RWPE1 (cell line): ENCODE measurements at regions not wholly inside any gene's neighbourhood (a gene's known extent, or its start where the extent isn't known, plus 50 kb on each side); places are given as distances from the start of the nearest gene placed in this dataset.

Experiments
- CTCF ChIA-PET: fragments of 350-600 bp; sonication (Branson Sonifier 250); formaldehyde crosslinking; extraction: SDS; loops from one replicate; lab custom pipeline; 2021; lab: Yijun Ruan, JAX
- POLR2A ChIA-PET: fragments of 400-600 bp; formaldehyde crosslinking; extraction: SDS; loops from one replicate; lab custom pipeline; 2020; ENCODE audit warnings: antibody characterized with exemption; ENCODE audit not compliant: low non-redundant PET; lab: Yijun Ruan, JAX
- DNase-seq: peaks from one replicate; pipeline ENCODE4 v3.0.0; 2012; ENCODE audit warnings: low spot score
- H3K27ac ChIP-seq: fragments of 450-650 bp; 2 replicates; pipeline ENCODE4 v1.5.1; 2017
- TF ChIP-seq, protein P1 (sequence below): fragments of 450-650 bp; conservative IDR thresholded peaks from 2 replicates; pipeline ENCODE4 v1.5.1; 2017; ENCODE audit warnings: low read depth, mild to moderate bottlenecking

DNA sequence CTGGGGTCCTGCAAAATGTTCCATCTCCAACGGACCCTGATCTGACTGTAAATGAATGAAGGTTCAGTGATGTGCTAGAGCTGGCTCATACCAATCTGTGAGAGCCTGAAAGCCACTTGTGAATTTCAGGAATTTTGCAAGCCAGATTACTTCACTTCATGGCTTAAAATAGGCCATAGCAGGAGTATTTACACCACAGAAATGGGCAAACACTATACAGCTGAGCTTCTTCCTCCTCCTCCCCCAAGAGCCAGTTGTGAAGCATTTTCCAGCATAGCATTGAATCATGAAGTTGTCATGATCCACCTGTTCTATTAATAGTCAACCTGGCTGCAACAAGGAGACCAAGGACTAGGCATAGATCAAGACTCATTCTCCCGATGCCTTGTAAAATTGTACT, 141.3 kb upstream of the RASSF8 start:
- no peak overlapping the region for H3K27ac ChIP-seq
- no peak for DNase-seq
- TF ChIP-seq, protein P1, sequence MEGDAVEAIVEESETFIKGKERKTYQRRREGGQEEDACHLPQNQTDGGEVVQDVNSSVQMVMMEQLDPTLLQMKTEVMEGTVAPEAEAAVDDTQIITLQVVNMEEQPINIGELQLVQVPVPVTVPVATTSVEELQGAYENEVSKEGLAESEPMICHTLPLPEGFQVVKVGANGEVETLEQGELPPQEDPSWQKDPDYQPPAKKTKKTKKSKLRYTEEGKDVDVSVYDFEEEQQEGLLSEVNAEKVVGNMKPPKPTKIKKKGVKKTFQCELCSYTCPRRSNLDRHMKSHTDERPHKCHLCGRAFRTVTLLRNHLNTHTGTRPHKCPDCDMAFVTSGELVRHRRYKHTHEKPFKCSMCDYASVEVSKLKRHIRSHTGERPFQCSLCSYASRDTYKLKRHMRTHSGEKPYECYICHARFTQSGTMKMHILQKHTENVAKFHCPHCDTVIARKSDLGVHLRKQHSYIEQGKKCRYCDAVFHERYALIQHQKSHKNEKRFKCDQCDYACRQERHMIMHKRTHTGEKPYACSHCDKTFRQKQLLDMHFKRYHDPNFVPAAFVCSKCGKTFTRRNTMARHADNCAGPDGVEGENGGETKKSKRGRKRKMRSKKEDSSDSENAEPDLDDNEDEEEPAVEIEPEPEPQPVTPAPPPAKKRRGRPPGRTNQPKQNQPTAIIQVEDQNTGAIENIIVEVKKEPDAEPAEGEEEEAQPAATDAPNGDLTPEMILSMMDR, result no peak
- CTCF ChIA-PET, result no interaction called here
- POLR2A ChIA-PET, result no interaction called here

DNA sequence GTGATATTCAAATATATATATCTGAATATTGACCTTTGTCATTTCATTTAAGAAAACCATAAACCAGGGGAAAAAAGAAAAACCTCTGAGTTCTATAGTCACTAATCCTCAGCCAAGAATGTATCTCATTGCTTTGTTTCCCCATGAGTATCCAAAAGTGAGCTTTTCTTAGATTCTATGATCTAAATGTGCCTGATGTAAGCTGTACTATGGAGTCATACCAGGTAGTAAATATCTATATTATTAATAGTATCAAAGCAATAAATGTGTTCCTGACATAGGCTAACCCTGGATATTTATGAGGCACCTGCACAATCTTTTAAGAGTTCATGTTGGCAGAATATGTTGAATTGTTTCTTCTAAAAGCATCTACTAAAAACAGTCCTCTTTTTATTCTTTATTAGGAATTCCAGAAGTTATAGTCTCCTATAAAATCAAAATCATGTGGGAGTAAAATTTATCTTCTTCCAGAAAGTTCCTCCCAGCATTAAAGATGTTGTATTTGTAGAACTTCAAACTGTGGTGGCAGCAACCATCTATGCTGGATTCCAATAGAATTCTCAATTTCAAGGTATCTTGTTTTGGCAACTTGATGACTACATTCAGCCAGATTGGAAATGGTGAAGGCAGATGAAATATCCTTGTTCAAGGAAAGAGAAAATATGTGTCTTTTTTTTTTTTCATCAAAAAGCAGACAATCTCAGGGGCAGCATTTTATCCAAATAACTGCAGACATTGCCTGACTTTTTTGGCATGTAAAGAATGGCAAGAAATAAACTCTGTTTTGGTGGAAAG, 139.7 kb upstream of the RASSF8 start:
- CTCF ChIA-PET, result interaction anchor here (0.5 kb wide), 1 partner anchor 18 kb away, joined by 3 read pairs; no protein-coding TSS in a partner anchor
- POLR2A ChIA-PET, result no interaction called here
- DNase-seq, result no peak
- TF ChIP-seq, protein P1, result no peak
- H3K27ac ChIP-seq, result no peak overlapping the region

DNA sequence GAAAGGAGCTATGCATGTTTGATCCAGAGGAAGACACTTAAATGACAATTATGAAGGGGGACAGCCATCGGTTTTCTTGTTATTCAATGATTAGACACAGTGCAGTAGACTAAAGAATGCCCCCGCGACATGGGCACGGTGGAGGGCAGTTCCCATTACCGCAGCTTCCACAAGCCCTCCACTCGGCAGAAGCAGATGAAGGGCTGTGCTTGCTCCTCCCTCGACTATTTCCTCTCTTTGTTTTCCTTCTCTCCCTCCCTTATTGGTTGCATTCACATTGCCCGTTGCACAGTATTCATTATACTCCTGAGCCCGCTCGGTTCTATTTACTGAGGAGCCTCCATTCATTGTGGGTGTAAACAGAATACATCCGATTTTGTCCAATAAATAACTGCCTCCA, 138.8 kb upstream of the RASSF8 start:
- TF ChIP-seq, protein P1, result no peak
- POLR2A ChIA-PET, result no interaction called here
- CTCF ChIA-PET, result no interaction called here
- no peak for DNase-seq
- H3K27ac ChIP-seq, result no peak overlapping the region

DNA sequence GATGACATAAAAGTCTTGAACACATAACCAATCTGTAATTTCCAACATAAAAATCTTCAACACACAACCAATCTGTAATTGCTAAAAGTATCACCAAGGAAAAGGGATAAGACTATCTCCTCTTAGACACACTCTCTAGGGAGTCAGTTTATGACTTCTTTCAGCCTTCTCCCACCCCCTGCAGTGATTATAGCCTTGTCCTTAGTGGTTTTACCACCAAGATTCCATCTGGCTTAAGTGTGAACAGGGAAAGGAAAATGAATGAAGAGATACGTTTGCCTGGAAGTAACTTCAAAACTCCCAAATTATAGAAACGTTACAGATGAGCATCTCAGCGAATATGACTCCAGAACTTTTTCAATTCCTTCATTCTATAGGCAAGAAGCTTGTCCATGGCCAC, 136.2 kb upstream of the RASSF8 start:
- DNase-seq, result no peak
- H3K27ac ChIP-seq, result no peak overlapping the region
- TF ChIP-seq, protein P1, result no peak
- ChIA-PET CTCF (no interaction called here), POLR2A (no interaction called here)

DNA sequence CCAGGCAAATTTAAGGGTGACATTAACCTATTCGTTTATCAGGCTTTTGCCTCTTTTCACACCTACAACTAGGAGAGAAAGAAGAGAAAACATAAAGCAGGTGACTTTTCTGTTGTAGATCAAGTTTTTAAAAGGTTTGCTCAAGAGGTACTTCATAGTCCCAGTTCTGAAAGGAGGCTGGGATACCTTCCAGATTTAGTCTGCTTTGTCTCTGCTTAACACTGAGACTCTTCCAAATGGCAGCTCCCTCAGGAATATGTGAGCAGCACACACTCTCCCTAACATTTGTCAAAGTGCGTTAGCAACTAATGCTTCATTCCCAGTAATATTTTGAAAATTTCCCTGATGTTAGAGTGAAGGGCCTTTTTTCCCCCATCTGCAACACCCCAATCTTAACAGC, 133.7 kb upstream of the RASSF8 start:
- H3K27ac ChIP-seq, result no peak overlapping the region
- no peak for DNase-seq
- TF ChIP-seq, protein P1, result no peak
- ChIA-PET POLR2A (no interaction called here), CTCF (no interaction called here)

DNA sequence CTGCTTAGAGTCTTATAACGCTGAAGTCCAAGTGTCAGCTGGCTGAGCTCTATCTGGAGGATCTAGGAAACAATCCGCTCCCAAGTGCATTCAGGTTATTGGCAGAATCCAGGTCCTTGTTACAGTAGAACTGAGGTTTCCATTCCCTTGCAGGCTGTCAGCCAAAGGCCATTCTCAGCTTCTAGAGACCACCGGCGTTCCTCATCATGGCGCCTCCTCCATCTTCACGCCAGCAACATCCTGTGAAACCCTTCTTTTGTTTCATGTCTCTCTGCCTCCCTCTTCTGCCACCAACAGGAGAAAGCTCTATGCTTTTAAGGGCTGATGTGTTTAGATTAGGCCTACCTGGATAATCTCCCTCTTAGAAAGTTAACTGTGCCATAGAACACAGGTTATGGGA, 133.0 kb upstream of the RASSF8 start:
- H3K27ac ChIP-seq, result no peak overlapping the region
- POLR2A ChIA-PET, result no interaction called here
- no peak for DNase-seq
- CTCF ChIA-PET, result interaction anchor here (0.8 kb wide), 1 partner anchor 10 kb away, joined by 3 read pairs; no protein-coding TSS in a partner anchor
- TF ChIP-seq, protein P1, result no peak
